GM12878 (cell line): ENCODE measurements at regions not wholly inside any gene's neighbourhood (a gene's known extent, or its start where the extent isn't known, plus 50 kb on each side); places are given as distances from the start of the nearest gene placed in this dataset.
A peak's percentile ranks its signal among the peaks of the same experiment; 100 is the strongest.

Experiments
- ATAC-seq: fragments of 200-7000 bp; cut with Tn5 transposase; 3 replicates; pipeline ENCODE4 v1.9.1; 2020; ENCODE audit warnings: mild to moderate bottlenecking, moderate library complexity
- BruUV-seq: library from RNA; stranded (reverse); fragments of 400-500 nt; replicated peaks from 2 replicates; lab custom pipeline; 2021; lab: Mats Ljungman, UMichigan
- CTCF ChIA-PET: fragments of 300-600 bp; sonication (Branson Sonifier 250); formaldehyde crosslinking; extraction: SDS; loops from one replicate; lab custom pipeline; 2021; ENCODE audit warnings: inconsistent platforms; lab: Yijun Ruan, JAX
- POLR2A ChIA-PET: fragments of 350-600 bp; formaldehyde crosslinking; extraction: SDS; loops from one replicate; lab custom pipeline; 2021; ENCODE audit warnings: inconsistent platforms; lab: Charles Lee
- RAD21 ChIA-PET: fragments of 300-600 bp; sonication (Branson Sonifier 250); formaldehyde crosslinking; loops from one replicate; lab custom pipeline; 2023; ENCODE audit warnings: antibody characterized with exemption; ENCODE audit not compliant: unreplicated experiment; lab: Charles Lee
- SMC1A ChIA-PET: fragments of 300-600 bp; sonication (Branson Sonifier 250); formaldehyde crosslinking; loops from one replicate; lab custom pipeline; 2023; ENCODE audit not compliant: unreplicated experiment, uncharacterized antibody; lab: Charles Lee
- DNase-seq: peaks from one replicate; pipeline ENCODE4 v3.0.0-alpha.2; 2011; ENCODE audit warnings: low read depth, low spot score
- FAIRE-seq: peaks from 3 replicates; lab custom pipeline; 2011; peaks lifted over from hg19 to GRCh38; lab: Jason Lieb, UNC
- H2AFZ ChIP-seq: 2 replicates; pipeline ENCODE4 v1.6.0; 2011; ENCODE audit warnings: low read depth, low read length, control low read depth; ENCODE audit not compliant: control insufficient read depth
- H3K27ac ChIP-seq: 2 replicates; pipeline ENCODE4 v1.5.1; 2011; ENCODE audit warnings: control low read depth; ENCODE audit not compliant: control insufficient read depth, insufficient read depth
- H3K27me3 ChIP-seq, 2 experiments: replicated peaks in 1 of 2; 2 replicates each; pipeline versions ENCODE4 v1.6.0 to v1.6.1; 2011; ENCODE audit warnings: low read length in 1 of 2; ENCODE audit not compliant: control insufficient read depth in 2 of 2, insufficient read depth in 2 of 2
- H3K36me3 ChIP-seq, 2 experiments: 2 replicates each; pipeline ENCODE4 v1.5.1; 2011; ENCODE audit warnings: low read length in 1 of 2; ENCODE audit not compliant: control insufficient read depth in 2 of 2, insufficient read depth in 2 of 2
- H3K4me1 ChIP-seq: 2 replicates; pipeline ENCODE4 v1.6.1; 2011; ENCODE audit warnings: mild to moderate bottlenecking, low read length, moderate library complexity, mixed read lengths; ENCODE audit not compliant: control insufficient read depth, insufficient read depth
- H3K4me2 ChIP-seq: 2 replicates; pipeline ENCODE4 v1.6.0; 2011; ENCODE audit warnings: control low read depth; ENCODE audit not compliant: control insufficient read depth, insufficient read depth
- H3K4me3 ChIP-seq: fragments of 200-600 bp; sonication (generic); 2 replicates; pipeline ENCODE4 v1.5.1; 2016
- H3K79me2 ChIP-seq: 2 replicates; pipeline ENCODE4 v1.6.0; 2011; ENCODE audit warnings: low read length; ENCODE audit not compliant: control insufficient read depth, insufficient read depth
- H3K9ac ChIP-seq: 2 replicates; pipeline ENCODE4 v1.8.0; 2011; ENCODE audit warnings: low read length, control low read depth, mixed read lengths; ENCODE audit not compliant: control insufficient read depth, insufficient read depth
- H3K9me3 ChIP-seq: replicated peaks from 3 replicates; pipeline ENCODE4 v1.5.1; 2011; ENCODE audit warnings: mild to moderate bottlenecking, low read length; ENCODE audit not compliant: control insufficient read depth, insufficient read depth
- H4K20me1 ChIP-seq: 2 replicates; pipeline ENCODE4 v1.6.0; 2011; ENCODE audit not compliant: control insufficient read depth, insufficient read depth
- DPF2 ChIP-seq: fragments of 450-650 bp; IDR thresholded peaks from 2 replicates; pipeline ENCODE4 v1.6.1; 2017; ENCODE audit warnings: mild to moderate bottlenecking
- EP300 ChIP-seq, 2 experiments: fragments of 150-350 bp in 1 of 2; IDR thresholded peaks; 2 replicates each; pipeline ENCODE4 v1.6.1; 2011 to 2012; ENCODE audit warnings: low read depth in 2 of 2, low read length in 2 of 2, borderline replicate concordance in 1 of 2, improper control_type of control experiment in 1 of 2, inconsistent platforms in 1 of 2; ENCODE audit not compliant: control insufficient read depth in 1 of 2
- GABPA ChIP-seq: IDR thresholded peaks from 2 replicates; pipeline ENCODE4 v1.6.1; 2014; ENCODE audit warnings: antibody characterized with exemption, low read depth, mild to moderate bottlenecking, inconsistent platforms
- KLF5 ChIP-seq: fragments of 450-650 bp; IDR thresholded peaks from 2 replicates; pipeline ENCODE4 v1.6.1; 2014; ENCODE audit warnings: mild to moderate bottlenecking; ENCODE audit not compliant: partially characterized antibody
- MTA2 ChIP-seq: fragments of 450-650 bp; IDR thresholded peaks from 2 replicates; pipeline ENCODE4 v1.6.1; 2016; ENCODE audit warnings: low read depth, mild to moderate bottlenecking, moderate library complexity
- NR2F1 ChIP-seq: fragments of 450-650 bp; conservative IDR thresholded peaks from 2 replicates; pipeline ENCODE4 v1.6.1; 2017; ENCODE audit warnings: mild to moderate bottlenecking
- TAF1 ChIP-seq: IDR thresholded peaks from 2 replicates; pipeline ENCODE4 v1.6.1; 2011; ENCODE audit warnings: mild to moderate bottlenecking, low read depth, low read length, borderline replicate concordance
- ZZZ3 ChIP-seq: IDR thresholded peaks from 2 replicates; pipeline ENCODE4 v1.6.1; 2011; ENCODE audit warnings: low read depth; ENCODE audit not compliant: control insufficient read depth, insufficient read length
- WGBS: methylation state at CpG from one replicate; pipeline ENCODE4 v1.1.6; 2016; ENCODE audit warnings: low lambda C conversion rate; ENCODE audit not compliant: insufficient replicate concordance, insufficient coverage; ENCODE audit errors: missing lambda C conversion rate; 5-methylcytosine and 5-hydroxymethylcytosine counted together
- in situ Hi-C: fragments of 300-500 bp; cut with MboI; formaldehyde crosslinking; loops from 9 replicates; pipeline ENCODE4 v1.14.3; 2018; ENCODE audit warnings: mixed read lengths
- intact Hi-C: fragments of 100-400 bp; cut with micrococcal nuclease; formaldehyde crosslinking; loops from one replicate; pipeline ENCODE4 v1.14.2; 2022; ENCODE audit not compliant: unreplicated experiment
- TF ChIP-seq, protein P1 (sequence below): fragments of 450-650 bp; IDR thresholded peaks from 2 replicates; pipeline ENCODE4 v1.6.1; 2017; ENCODE audit warnings: mild to moderate bottlenecking, low read depth, inconsistent platforms; ENCODE audit not compliant: poor library complexity, severe bottlenecking

DNA sequence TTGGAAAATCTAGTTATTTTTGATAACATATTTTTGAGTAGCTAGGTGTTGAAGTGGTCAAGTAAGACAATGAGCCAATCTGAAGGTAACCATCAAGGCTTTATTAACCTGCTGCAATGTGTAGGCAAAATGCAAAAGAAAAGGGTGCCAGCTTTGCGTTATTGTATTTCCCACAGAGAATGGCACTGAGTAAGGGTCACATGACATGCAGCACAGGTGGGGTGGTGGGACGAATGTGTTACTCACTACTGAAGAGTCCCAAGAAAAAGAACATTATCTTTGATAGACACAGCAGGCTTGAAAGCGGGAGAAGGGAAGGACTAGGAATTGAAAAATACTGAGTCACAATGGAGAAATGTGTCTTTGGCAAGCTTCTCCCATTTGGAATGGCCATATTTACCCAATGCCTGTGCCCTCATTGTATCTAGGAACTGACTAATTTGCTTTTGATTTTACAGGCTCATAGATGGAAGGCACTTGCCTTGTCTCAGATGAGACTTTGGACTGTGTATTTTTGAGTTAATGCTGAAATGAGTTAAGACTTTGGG lies 898.6 kb upstream of the POT1 start:
- H3K36me3 ChIP-seq = no peaks in the 10 kb centered on the region
- RAD21 ChIA-PET = no interaction called here
- no peaks in the 10 kb centered on the region for H4K20me1 ChIP-seq
- intact Hi-C loops = no loop called here
- no peak overlapping the region for H3K27ac ChIP-seq
- CTCF ChIA-PET = no interaction called here
- ATAC-seq (no peak), FAIRE-seq (no peak), DNase-seq (no peak)
- H3K79me2 ChIP-seq = no peaks in the 10 kb centered on the region
- H2AFZ ChIP-seq = no peak overlapping the region
- no peaks in the 10 kb centered on the region for H3K9me3 ChIP-seq
- BruUV-seq = no TSS peak
- POLR2A ChIA-PET = no interaction called here
- in situ Hi-C loops = no loop called here
- SMC1A ChIA-PET = no interaction called here
- no peak overlapping the region for H3K4me3 ChIP-seq
- H3K27me3 ChIP-seq = no peaks in the 10 kb centered on the region
- H3K9ac ChIP-seq = no peak overlapping the region
- 33% methylated on average over 3 of the region's 3 CpGs for WGBS
- no peak for TF ChIP-seq EP300 (IDR thresholded peaks at IDR 0.05; ENCODE audit: borderline replicate concordance in 1 of 2, control insufficient read depth in 1 of 2, low read depth in 2 of 2, low read length in 2 of 2)
- no peak for TF ChIP-seq ZZZ3
- TF ChIP-seq KLF5 = no peak
- no peak for TF ChIP-seq TAF1
- no peak for TF ChIP-seq GABPA
- no peaks in the 10 kb centered on the region for H3K4me1 ChIP-seq
- no peak overlapping the region for H3K4me2 ChIP-seq

DNA sequence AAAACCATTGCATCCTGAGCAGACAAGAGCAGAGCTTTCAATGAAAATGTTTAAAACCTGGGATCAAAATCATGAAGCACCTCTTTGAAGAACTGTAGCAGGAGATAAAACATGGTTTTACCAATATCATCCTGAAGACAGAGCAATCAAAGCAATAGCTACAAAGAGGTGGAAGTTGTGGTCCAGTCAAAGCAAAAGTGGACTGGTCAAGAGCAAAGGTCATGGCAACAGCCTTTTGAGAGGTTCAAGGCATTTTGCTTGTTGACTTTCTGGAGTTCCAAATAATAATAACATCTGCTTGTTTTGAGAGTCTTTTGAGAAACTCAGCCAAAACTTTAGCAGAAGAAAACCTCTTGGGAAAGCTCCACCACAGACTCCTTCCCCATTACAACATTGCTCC lies 893.9 kb upstream of the POT1 start:
- ATAC-seq (peak; percentile 61), FAIRE-seq (no peak), DNase-seq (no peak)
- POLR2A ChIA-PET = interaction anchor here (0.9 to 1.4 kb wide), 3 partner anchors 17 to 23 kb away, joined by 3 read pairs; no protein-coding TSS in a partner anchor
- Histone ChIP-seq H3K36me3 (no peaks in the 10 kb centered on the region), H3K4me2 (no peak overlapping the region), H2AFZ (no peak overlapping the region), H3K4me1 (no peaks in the 10 kb centered on the region), H3K4me3 (no peak overlapping the region), H4K20me1 (no peaks in the 10 kb centered on the region), H3K27ac (no peak overlapping the region), H3K79me2 (no peaks in the 10 kb centered on the region), H3K9me3 (no peaks in the 10 kb centered on the region), H3K27me3 (no peaks in the 10 kb centered on the region), H3K9ac (no peak overlapping the region)
- no TSS peak for BruUV-seq
- RAD21 ChIA-PET = interaction anchor here (1.1 to 1.6 kb wide), 2 partner anchors 10 to 11 kb away, joined by 3 to 6 read pairs; no protein-coding TSS in a partner anchor
- CTCF ChIA-PET = interaction anchor here (1.1 kb wide), 1 partner anchor 17 kb away, joined by 3 read pairs; no protein-coding TSS in a partner anchor
- intact Hi-C loops (loop anchor here (5.0 kb wide), 1 partner anchor 64 kb away; no protein-coding TSS in a partner anchor), in situ Hi-C loops (no loop called here)
- TF ChIP-seq, protein P1, sequence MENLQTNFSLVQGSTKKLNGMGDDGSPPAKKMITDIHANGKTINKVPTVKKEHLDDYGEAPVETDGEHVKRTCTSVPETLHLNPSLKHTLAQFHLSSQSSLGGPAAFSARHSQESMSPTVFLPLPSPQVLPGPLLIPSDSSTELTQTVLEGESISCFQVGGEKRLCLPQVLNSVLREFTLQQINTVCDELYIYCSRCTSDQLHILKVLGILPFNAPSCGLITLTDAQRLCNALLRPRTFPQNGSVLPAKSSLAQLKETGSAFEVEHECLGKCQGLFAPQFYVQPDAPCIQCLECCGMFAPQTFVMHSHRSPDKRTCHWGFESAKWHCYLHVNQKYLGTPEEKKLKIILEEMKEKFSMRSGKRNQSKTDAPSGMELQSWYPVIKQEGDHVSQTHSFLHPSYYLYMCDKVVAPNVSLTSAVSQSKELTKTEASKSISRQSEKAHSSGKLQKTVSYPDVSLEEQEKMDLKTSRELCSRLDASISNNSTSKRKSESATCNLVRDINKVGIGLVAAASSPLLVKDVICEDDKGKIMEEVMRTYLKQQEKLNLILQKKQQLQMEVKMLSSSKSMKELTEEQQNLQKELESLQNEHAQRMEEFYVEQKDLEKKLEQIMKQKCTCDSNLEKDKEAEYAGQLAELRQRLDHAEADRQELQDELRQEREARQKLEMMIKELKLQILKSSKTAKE = no peak
- TF ChIP-seq MTA2 (0 out of 2 replicates have a peak, but pooled peaks have one; percentile 18), NR2F1 (peak; percentile 78), DPF2 (0 out of 2 replicates have a peak, but pooled peaks have one; percentile 29)
- SMC1A ChIA-PET = interaction anchor here (0.6 to 1.5 kb wide), 6 partner anchors 10 to 122 kb away, joined by 3 to 6 read pairs (median 4); no protein-coding TSS in a partner anchor
